DND-41 (cell line): ENCODE measurements at regions not wholly inside any gene's neighbourhood (a gene's known extent, or its start where the extent isn't known, plus 50 kb on each side); places are given as distances from the start of the nearest gene placed in this dataset.
"Not testable (repeated sequence)": the region's sequence is repeated elsewhere in the genome, so short reads cannot be mapped to it uniquely, and the experiment has no call there.

Experiments
- ATAC-seq: fragments of 200-7000 bp; cut with Tn5 transposase; 3 replicates; pipeline ENCODE4 v1.9.1; 2021; ENCODE audit warnings: low read depth; ENCODE audit not compliant: insufficient read depth
- DNase-seq: peaks from one replicate; pipeline ENCODE4 v3.0.0-alpha.2; 2020
- H2AFZ ChIP-seq: 2 replicates; pipeline ENCODE4 v1.6.0; 2012; ENCODE audit warnings: low read depth, low read length
- H3K27ac ChIP-seq: 2 replicates; pipeline ENCODE4 v1.5.1; 2012; ENCODE audit warnings: low read length, inconsistent platforms
- H3K27me3 ChIP-seq: fragments of 200-600 bp; sonication (generic); 2 replicates; pipeline ENCODE4 v1.6.0; 2012; ENCODE audit warnings: low read length, mild to moderate bottlenecking, inconsistent platforms; ENCODE audit not compliant: insufficient read depth, poor library complexity
- H3K36me3 ChIP-seq: 2 replicates; pipeline ENCODE4 v1.5.1; 2012; ENCODE audit warnings: low read length, inconsistent platforms; ENCODE audit not compliant: insufficient read depth
- H3K4me1 ChIP-seq: 2 replicates; pipeline ENCODE4 v1.5.1; 2012; ENCODE audit warnings: mild to moderate bottlenecking, low read length; ENCODE audit not compliant: insufficient read depth
- H3K4me2 ChIP-seq: 2 replicates; pipeline ENCODE4 v1.6.0; 2012; ENCODE audit warnings: mild to moderate bottlenecking, moderate library complexity, low read length, inconsistent platforms; ENCODE audit not compliant: insufficient read depth
- H3K4me3 ChIP-seq, 2 experiments: fragments of 200-600 bp in 1 of 2; shearing (Covaris generic) in 1 of 2; 2 replicates each; pipeline ENCODE4 v1.5.1; 2012 to 2016; ENCODE audit warnings: inconsistent platforms in 2 of 2, low read length in 2 of 2, mild to moderate bottlenecking in 2 of 2, low read depth in 1 of 2, moderate library complexity in 1 of 2
- H3K79me2 ChIP-seq: 2 replicates; pipeline ENCODE4 v1.6.0; 2012; ENCODE audit warnings: low read length, inconsistent platforms; ENCODE audit not compliant: insufficient read depth
- H3K9ac ChIP-seq: 2 replicates; pipeline ENCODE4 v1.6.0; 2012; ENCODE audit warnings: low read depth, mild to moderate bottlenecking, inconsistent platforms, low read length, moderate library complexity
- H3K9me3 ChIP-seq: 2 replicates; pipeline ENCODE4 v1.5.1; 2012; ENCODE audit warnings: low read length, moderate library complexity, mild to moderate bottlenecking, inconsistent platforms; ENCODE audit not compliant: insufficient read depth, severe bottlenecking
- H4K20me1 ChIP-seq: 2 replicates; pipeline ENCODE4 v1.6.0; 2012; ENCODE audit warnings: low read length; ENCODE audit not compliant: insufficient read depth
- CTCF ChIP-seq: IDR thresholded peaks from 2 replicates; pipeline ENCODE4 v1.5.1; 2012; ENCODE audit warnings: borderline replicate concordance, low read length, moderate library complexity, mild to moderate bottlenecking; ENCODE audit not compliant: poor library complexity, severe bottlenecking; ENCODE audit errors: extremely low read depth
- EZH2 ChIP-seq: IDR thresholded peaks from 3 replicates; pipeline ENCODE4 v1.6.1; 2012; ENCODE audit warnings: borderline replicate concordance, low read depth, mild to moderate bottlenecking, moderate library complexity, low read length, inconsistent platforms; ENCODE audit not compliant: severe bottlenecking

DNA sequence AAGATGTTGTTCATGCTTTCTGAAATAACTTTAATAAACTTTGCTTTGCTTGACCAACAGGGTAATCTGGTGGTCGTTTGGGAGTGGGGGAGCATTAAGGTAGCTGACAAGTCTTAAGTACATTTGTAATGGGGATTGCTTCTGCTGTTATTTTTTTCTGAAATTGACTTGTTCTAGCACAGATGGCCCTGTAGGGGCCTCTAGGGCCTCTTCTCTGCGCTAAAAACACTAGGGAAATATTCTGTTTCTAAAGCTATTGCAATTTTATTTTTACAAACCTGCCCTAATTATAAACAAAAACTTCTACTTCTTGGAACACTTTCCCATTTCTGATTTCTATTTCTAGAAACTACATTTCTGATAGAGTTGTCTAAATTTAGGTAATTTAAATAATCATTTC, 191.3 kb upstream of the KCNJ3 start:
- no peak overlapping the region for H3K4me2 ChIP-seq
- no peaks in the 10 kb centered on the region for H3K9me3 ChIP-seq
- ATAC-seq (no peak), DNase-seq (no peak)
- no peak overlapping the region for H2AFZ ChIP-seq
- no peaks in the 10 kb centered on the region for H4K20me1 ChIP-seq
- no peaks in the 10 kb centered on the region for H3K79me2 ChIP-seq
- H3K9ac ChIP-seq: no peak overlapping the region
- H3K4me1 ChIP-seq: no peaks in the 10 kb centered on the region
- no peaks in the 10 kb centered on the region for H3K36me3 ChIP-seq
- H3K4me3 ChIP-seq: no peak overlapping the region
- no peaks in the 10 kb centered on the region for H3K27me3 ChIP-seq
- no peak overlapping the region for H3K27ac ChIP-seq
- TF ChIP-seq CTCF: no peak

DNA sequence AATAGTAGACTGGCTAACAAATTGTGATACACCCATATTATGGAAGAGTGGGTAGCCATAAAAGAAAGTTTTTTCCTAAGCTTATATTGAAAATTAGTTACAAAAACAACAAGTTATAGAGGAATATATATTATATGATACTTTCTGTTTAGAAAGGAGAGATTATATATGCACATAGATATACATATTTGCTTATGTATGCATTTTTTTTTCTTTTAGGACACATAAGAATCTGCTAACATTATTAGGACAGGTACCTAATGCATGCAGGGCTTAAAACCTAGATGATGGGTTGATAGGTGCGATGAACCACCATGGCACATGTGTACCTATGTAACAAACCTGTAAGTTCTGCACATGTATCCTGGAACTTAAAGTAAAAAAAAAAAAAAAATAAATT, 179.6 kb upstream of the KCNJ3 start:
- Histone ChIP-seq H3K4me1 (no peaks in the 10 kb centered on the region), H3K79me2 (no peaks in the 10 kb centered on the region), H2AFZ (no peak overlapping the region), H3K27me3 (no peaks in the 10 kb centered on the region), H3K4me3 (no peak overlapping the region), H4K20me1 (no peaks in the 10 kb centered on the region), H3K27ac (no peak overlapping the region), H3K9ac (no peak overlapping the region), H3K9me3 (no peaks in the 10 kb centered on the region), H3K4me2 (no peak overlapping the region), H3K36me3 (no peaks in the 10 kb centered on the region)
- TF ChIP-seq CTCF (no peak), EZH2 (no peak)
- ATAC-seq: no peak
- no peak for DNase-seq

- not testable (repeated sequence) for H3K79me2 ChIP-seq, H2AFZ ChIP-seq, H3K4me2 ChIP-seq, H3K36me3 ChIP-seq, H3K27ac ChIP-seq, H3K9ac ChIP-seq, DNase-seq, H3K9me3 ChIP-seq, H3K27me3 ChIP-seq, H3K4me3 ChIP-seq, H3K4me1 ChIP-seq, ATAC-seq, H4K20me1 ChIP-seq
These were observed 177.5 kb upstream of the KCNJ3 start for GRCh38 chr2:154520951-154521350.

DNA sequence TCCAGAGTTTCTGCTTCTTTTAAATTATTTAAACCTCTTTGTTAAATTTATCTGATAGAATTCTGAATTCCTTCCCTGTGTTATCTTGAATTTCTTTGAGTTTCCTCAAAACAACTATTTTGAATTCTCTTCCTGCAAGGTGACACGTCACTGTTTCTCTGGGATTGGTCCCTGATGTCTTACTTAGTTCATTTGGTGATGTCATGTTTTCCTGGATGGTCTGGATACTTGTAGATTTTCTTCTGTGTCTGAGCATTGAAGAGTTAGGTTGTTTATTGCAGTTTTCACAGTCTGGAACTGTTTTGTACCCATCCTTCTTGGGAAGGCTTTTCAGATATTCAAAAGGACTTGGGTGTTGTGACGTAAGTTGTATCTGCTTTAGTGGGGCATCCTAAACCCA, 172.3 kb upstream of the KCNJ3 start:
- Histone ChIP-seq H3K9ac (no peak overlapping the region), H3K27me3 (no peaks in the 10 kb centered on the region), H3K4me2 (no peak overlapping the region), H3K4me3 (no peak overlapping the region), H3K79me2 (no peaks in the 10 kb centered on the region), H3K9me3 (peaks cover 6% of the 10 kb centered on the region), H2AFZ (no peak overlapping the region), H3K27ac (no peak overlapping the region), H4K20me1 (no peaks in the 10 kb centered on the region), H3K36me3 (no peaks in the 10 kb centered on the region), H3K4me1 (no peaks in the 10 kb centered on the region)
- TF ChIP-seq CTCF (no peak), EZH2 (no peak)
- DNase-seq (no peak), ATAC-seq (no peak)
